ENCODE measurements at regions not wholly inside any gene's neighbourhood (a gene's known extent, or its start where the extent isn't known, plus 50 kb on each side); places are given as distances from the start of the nearest gene placed in this dataset.

GRCh38 chr12:78403681-78404080, 460.9 kb upstream of the SYT1 start:
- Mint-ChIP-seq H3K27me3 (ENCODE audit: low read depth) (no peaks in the 10 kb centered on the region), H3K27ac (ENCODE audit: unreplicated experiment) (no peak overlapping the region), H3K9me3 (no peaks in the 10 kb centered on the region), H3K4me3 (no peak overlapping the region), H3K4me1 (no peaks in the 10 kb centered on the region), H3K36me3 (ENCODE audit: low read depth) (no peaks in the 10 kb centered on the region)
- TF ChIP-seq CTCF (conservative IDR thresholded peaks at IDR 0.05) = no peak
- DNase-seq (ENCODE audit: low read depth, low spot score) = no peak

- no peak for TF ChIP-seq CTCF (conservative IDR thresholded peaks at IDR 0.05)
- DNase-seq (ENCODE audit: low read depth, low spot score) = no peak
- Mint-ChIP-seq H3K9me3 (no peaks in the 10 kb centered on the region), H3K4me3 (no peak overlapping the region), H3K27me3 (ENCODE audit: low read depth) (no peaks in the 10 kb centered on the region), H3K27ac (ENCODE audit: unreplicated experiment) (no peak overlapping the region), H3K36me3 (ENCODE audit: low read depth) (no peaks in the 10 kb centered on the region), H3K4me1 (no peaks in the 10 kb centered on the region)
These were observed 458.4 kb upstream of the SYT1 start for GRCh38 chr12:78406213-78406612.

- no peaks in the 10 kb centered on the region for H3K4me1 Mint-ChIP-seq
- DNase-seq (ENCODE audit: low read depth, low spot score) = no peak
- H3K4me3 Mint-ChIP-seq = no peak overlapping the region
- H3K27ac Mint-ChIP-seq (ENCODE audit: unreplicated experiment) = no peak overlapping the region
- no peak for TF ChIP-seq CTCF (conservative IDR thresholded peaks at IDR 0.05)
- H3K27me3 Mint-ChIP-seq (ENCODE audit: low read depth) = no peaks in the 10 kb centered on the region
- no peaks in the 10 kb centered on the region for H3K9me3 Mint-ChIP-seq
- H3K36me3 Mint-ChIP-seq (ENCODE audit: low read depth) = no peaks in the 10 kb centered on the region
These were observed 457.7 kb upstream of the SYT1 start for GRCh38 chr12:78406828-78407227.

- DNase-seq (ENCODE audit: low read depth, low spot score) = no peak
- TF ChIP-seq CTCF (conservative IDR thresholded peaks at IDR 0.05) = no peak
- no peaks in the 10 kb centered on the region for H3K36me3 Mint-ChIP-seq (ENCODE audit: low read depth)
- H3K4me3 Mint-ChIP-seq = no peak overlapping the region
- no peaks in the 10 kb centered on the region for H3K27me3 Mint-ChIP-seq (ENCODE audit: low read depth)
- no peak overlapping the region for H3K27ac Mint-ChIP-seq (ENCODE audit: unreplicated experiment)
- no peaks in the 10 kb centered on the region for H3K9me3 Mint-ChIP-seq
- no peaks in the 10 kb centered on the region for H3K4me1 Mint-ChIP-seq
These were observed 456.9 kb upstream of the SYT1 start for GRCh38 chr12:78407722-78408121.

GRCh38 chr12:78414071-78414470, 450.5 kb upstream of the SYT1 start:
- Mint-ChIP-seq H3K9me3 (no peaks in the 10 kb centered on the region), H3K27ac (ENCODE audit: unreplicated experiment) (no peak overlapping the region)

More at GRCh38 chr12:78414071-78414470, 450.5 kb upstream of the SYT1 start:
- H3K36me3 Mint-ChIP-seq (ENCODE audit: low read depth) = no peaks in the 10 kb centered on the region
- TF ChIP-seq CTCF (conservative IDR thresholded peaks at IDR 0.05) = no peak
- no peaks in the 10 kb centered on the region for H3K27me3 Mint-ChIP-seq (ENCODE audit: low read depth)
- no peak for DNase-seq (ENCODE audit: low read depth, low spot score)
- H3K4me3 Mint-ChIP-seq = no peak overlapping the region
- H3K4me1 Mint-ChIP-seq = no peaks in the 10 kb centered on the region
